Lower leg skin (tissue), 4 donors: ENCODE measurements at regions not wholly inside any gene's neighbourhood (a gene's known extent, or its start where the extent isn't known, plus 50 kb on each side); places are given as distances from the start of the nearest gene placed in this dataset.

ENCODE experiments used
- DNase-seq, 2 donors: peaks; one replicate each; pipeline ENCODE4 v3.0.0-alpha.2; 2019; ENCODE audit warnings: low spot score in 2 of 2
- H3K4me3 ChIP-seq: fragments of 200-600 bp; sonication (generic); 2 replicates; pipeline ENCODE4 v1.5.1; 2017; ENCODE audit warnings: mild to moderate bottlenecking, low read depth; ENCODE audit not compliant: poor library complexity, severe bottlenecking
- CTCF ChIP-seq, 3 donors: fragments of 450-650 bp; IDR thresholded peaks; one replicate each; pipeline ENCODE4 v1.5.1; 2016; ENCODE audit warnings: antibody characterized with exemption in 3 of 3, mild to moderate bottlenecking in 3 of 3, moderate library complexity in 2 of 3
- POLR2A ChIP-seq, 2 donors: fragments of 450-650 bp; IDR thresholded peaks; one replicate each; pipeline ENCODE4 v1.6.1; 2016 to 2017; ENCODE audit warnings: antibody characterized with exemption in 2 of 2, mild to moderate bottlenecking in 1 of 2, moderate library complexity in 1 of 2
- WGBS, 2 donors: methylation state at CpG; one replicate each; pipeline ENCODE4 v1.1.5; 2018; 5-methylcytosine and 5-hydroxymethylcytosine counted together
- intact Hi-C: fragments of 100-400 bp; cut with DNase I; formaldehyde crosslinking; loops from one replicate; pipeline ENCODE4 v1.15.0; 2023; ENCODE audit warnings: low total_unique reads

GRCh38 chr20:20796766-20797440 lies 84.5 kb upstream of the RALGAPA2 start:
- intact Hi-C loops: no loop called here
- no peak overlapping the region for H3K4me3 ChIP-seq
- WGBS, 2 donors: 88 to 89% methylated on average over 18 of the region's 18 CpGs
- DNase-seq: peak in 1 of 2 donors; percentile 76
- TF ChIP-seq POLR2A (IDR thresholded peaks at IDR 0.05): no peak
- no peak for TF ChIP-seq CTCF (IDR thresholded peaks at IDR 0.05)

DNA sequence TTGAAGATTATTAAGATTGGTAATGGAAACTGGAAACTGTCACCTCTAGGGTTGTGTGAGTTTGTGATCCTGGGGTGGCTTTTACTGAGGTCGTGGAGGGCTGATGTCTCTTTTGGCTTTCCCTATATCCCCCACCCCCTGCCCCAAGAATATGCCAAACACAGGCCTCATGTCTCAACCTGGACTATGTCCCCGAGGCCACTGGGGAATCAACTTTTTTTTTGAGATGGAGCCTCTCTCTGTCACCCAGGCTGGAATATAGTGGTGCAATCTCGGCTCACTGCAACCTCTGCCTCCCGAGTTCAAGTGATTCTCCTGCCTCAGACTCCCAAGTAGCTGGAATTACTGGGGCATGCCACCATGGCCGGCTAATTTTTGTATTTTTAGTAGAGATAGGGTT lies 83.3 kb upstream of the RALGAPA2 start:
- DNase-seq: no peak
- intact Hi-C loops: no loop called here
- no peak for TF ChIP-seq POLR2A (IDR thresholded peaks at IDR 0.05)
- TF ChIP-seq CTCF (IDR thresholded peaks at IDR 0.05): no peak
- no peak overlapping the region for H3K4me3 ChIP-seq
- WGBS, 2 donors: 82 to 91% methylated on average over 5 of the region's 5 CpGs

- TF ChIP-seq CTCF (IDR thresholded peaks at IDR 0.05) (no peak), POLR2A (IDR thresholded peaks at IDR 0.05) (no peak)
- intact Hi-C loops: no loop called here
- 58 to 74% methylated on average over 3 of the region's 3 CpGs for WGBS, 2 donors
- H3K4me3 ChIP-seq: no peak overlapping the region
- DNase-seq: peak in 1 of 2 donors; percentile 77
These were observed 82.7 kb upstream of the RALGAPA2 start for GRCh38 chr20:20795119-20795518.

DNA sequence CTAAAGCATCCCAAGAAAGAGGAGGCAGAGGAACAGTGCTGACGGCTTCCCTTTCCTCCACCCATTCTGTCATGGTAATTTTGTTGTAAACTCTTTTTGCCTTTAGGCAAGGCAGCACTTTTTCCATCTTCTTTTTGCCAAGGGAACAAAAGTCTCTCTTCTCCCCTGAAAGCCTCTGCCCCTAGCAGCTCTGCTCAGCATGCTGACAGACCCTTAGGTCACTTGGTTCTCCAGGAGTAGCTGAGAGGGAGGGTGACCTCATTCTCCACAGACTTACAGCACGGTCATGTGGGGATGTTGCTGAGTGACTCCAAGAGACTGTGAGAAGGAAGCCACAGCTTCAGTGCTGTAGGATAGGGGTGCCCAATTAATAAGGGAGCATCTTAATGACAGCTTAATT lies 81.1 kb upstream of the RALGAPA2 start:
- H3K4me3 ChIP-seq: no peak overlapping the region
- peak in 1 of 2 donors; percentile 59 for DNase-seq
- TF ChIP-seq CTCF (IDR thresholded peaks at IDR 0.05) (no peak), POLR2A (IDR thresholded peaks at IDR 0.05) (no peak)
- WGBS, 2 donors: 32 to 38% methylated on average over 2 of the region's 2 CpGs
- intact Hi-C loops: no loop called here

DNA sequence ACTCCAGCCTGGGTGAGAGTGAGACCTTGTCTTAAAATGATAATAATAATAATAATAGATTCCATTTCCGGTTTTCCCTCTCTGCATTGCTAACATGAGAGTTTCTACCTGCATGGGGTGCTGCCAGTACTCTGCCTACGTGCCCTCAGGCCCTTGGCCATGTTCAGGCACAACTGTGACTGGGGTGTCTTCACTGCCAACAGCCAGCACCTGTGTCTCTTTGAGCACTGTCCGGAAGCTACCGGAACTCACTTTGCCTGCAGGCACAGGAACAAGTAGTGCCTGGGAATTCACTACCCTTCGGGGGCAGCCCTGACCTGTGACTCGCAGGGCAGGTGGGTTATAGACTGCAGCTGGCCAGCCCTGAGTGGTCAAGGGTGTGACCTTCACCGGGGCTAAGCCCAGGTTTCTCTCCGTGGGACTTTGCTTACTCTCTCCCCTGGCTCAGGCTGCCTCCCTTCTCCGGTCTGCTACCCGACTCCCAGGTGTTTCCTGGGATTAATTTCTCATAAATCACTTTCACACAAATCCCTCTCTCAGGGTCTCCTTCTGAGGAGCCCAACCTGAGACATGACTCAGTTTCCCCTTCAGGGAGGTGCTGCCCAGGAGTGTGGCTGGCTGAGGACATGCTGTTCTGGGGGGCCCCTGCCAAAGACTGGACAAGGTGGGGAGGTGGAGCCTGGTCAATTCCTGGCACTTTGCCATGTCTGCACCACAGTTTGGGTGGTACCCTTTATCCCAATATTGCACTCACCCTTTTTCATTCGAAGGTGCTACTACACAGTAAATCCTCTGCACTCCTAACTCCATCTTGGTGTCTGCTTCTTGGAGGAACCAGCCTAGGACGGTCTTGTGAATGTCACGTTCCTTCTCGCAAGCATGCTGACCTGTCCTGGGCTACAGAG lies 79.5 kb upstream of the RALGAPA2 start:
- peak; percentile 49 to 77 for DNase-seq
- TF ChIP-seq POLR2A (IDR thresholded peaks at IDR 0.05) (no peak), CTCF (IDR thresholded peaks at IDR 0.05) (no peak)
- WGBS, 2 donors: 55 to 66% methylated on average over 14 of the region's 14 CpGs
- no peak overlapping the region for H3K4me3 ChIP-seq
- intact Hi-C loops: no loop called here
